ENCODE measurements at regions not wholly inside any gene's neighbourhood (a gene's known extent, or its start where the extent isn't known, plus 50 kb on each side); places are given as distances from the start of the nearest gene placed in this dataset.

DNA sequence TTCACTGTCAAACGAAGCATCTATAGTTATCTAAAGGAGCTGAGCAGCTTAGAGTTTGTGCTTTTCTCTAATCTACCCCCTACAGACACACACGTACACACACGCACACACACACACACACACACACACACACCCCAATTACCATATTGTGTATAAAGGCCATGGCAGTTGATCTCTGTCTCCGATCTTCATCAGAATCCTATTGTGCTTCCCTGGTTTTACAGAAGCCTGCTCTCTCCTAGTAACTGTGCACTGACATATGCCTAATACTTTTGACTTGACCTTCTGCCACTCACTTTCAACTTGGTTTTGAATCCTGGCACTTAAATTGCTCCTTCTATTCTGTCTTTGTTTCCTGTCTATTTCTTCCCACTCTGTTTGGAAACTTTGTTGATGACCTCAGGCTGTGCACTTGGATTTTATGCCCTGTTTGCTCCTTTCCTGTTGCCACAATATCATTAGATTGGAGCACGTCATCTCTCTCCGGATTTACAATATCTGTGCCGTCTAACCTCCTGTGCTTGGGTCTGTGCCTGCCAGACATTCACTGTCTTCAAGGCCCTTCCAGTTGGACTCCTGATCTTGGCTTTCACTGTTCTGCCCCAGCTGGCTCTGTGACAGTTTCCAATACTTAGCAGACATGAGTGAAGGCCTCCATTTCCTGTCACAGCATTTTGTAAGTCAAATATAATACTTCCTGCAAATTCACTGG is 928.1 kb downstream of the FAT4 start:
- ChIA-PET CTCF (no interaction called here), POLR2A (no interaction called here)
- Histone ChIP-seq H4K20me1 (replicated peaks; ENCODE audit: control insufficient read depth, extremely low read depth, insufficient read depth, low read length) (no peaks in the 10 kb centered on the region), H3K9me1 (replicated peaks; ENCODE audit: control insufficient read depth, extremely low read depth, insufficient read depth, low read length) (no peaks in the 10 kb centered on the region), H3K27me3 (ENCODE audit: control insufficient read depth in 2 of 2, insufficient read depth in 2 of 2, low read length in 2 of 2) (no peaks in the 10 kb centered on the region), H3K4me2 (ENCODE audit: insufficient read depth, low read length) (no peak overlapping the region), H2AFZ (ENCODE audit: low read depth, low read length) (peak overlapping the region; percentile 75), H3K9me3 (replicated peaks; ENCODE audit: control insufficient read depth, insufficient read depth, low read length) (no peaks in the 10 kb centered on the region), H3K4me3 (replicated peaks in 1 of 3; ENCODE audit: insufficient read depth in 1 of 3, low read depth in 1 of 3, low read length in 3 of 3) (no peak overlapping the region), H3K79me2 (ENCODE audit: control insufficient read depth, insufficient read depth, low read length) (no peaks in the 10 kb centered on the region), H3K36me3 (ENCODE audit: control insufficient read depth in 2 of 2, extremely low read depth in 1 of 2, insufficient read depth in 2 of 2, low read length in 2 of 2) (no peaks in the 10 kb centered on the region), H3K9ac (replicated peaks; ENCODE audit: extremely low read depth, insufficient read depth, low read length) (no peak overlapping the region), H3K4me1 (ENCODE audit: control insufficient read depth, extremely low read depth, insufficient read depth, low read length) (no peaks in the 10 kb centered on the region), H3K27ac (ENCODE audit: insufficient read depth, low read depth, low read length) (no peak overlapping the region)
- dilution Hi-C loops (cut with MboI; ENCODE audit: extremely low pct_ligation_motif_present, low sequenced_read_pairs): no loop called here
- no TSS peak for BruUV-seq (replicated peaks)
- TF ChIP-seq POLR2AphosphoS5 (IDR thresholded peaks at IDR 0.05; ENCODE audit: insufficient read depth, low read depth, low read length) (no peak), EZH2 (IDR thresholded peaks at IDR 0.05; ENCODE audit: borderline replicate concordance, low read depth, low read length, severe bottlenecking) (no peak), MYC (IDR thresholded peaks at IDR 0.05; ENCODE audit: low read depth, low read length) (no peak), JUN (IDR thresholded peaks at IDR 0.05; ENCODE audit: borderline replicate concordance, insufficient read depth, insufficient read length, low read depth) (no peak), GATA2 (IDR thresholded peaks at IDR 0.05; ENCODE audit: insufficient read depth, insufficient read length, low read depth, low read length) (no peak), POLR2A (IDR thresholded peaks at IDR 0.05; ENCODE audit: low read depth, low read length) (no peak), FOS (IDR thresholded peaks at IDR 0.05; ENCODE audit: borderline replicate concordance, insufficient read depth, low read length) (no peak), CTCF (IDR thresholded peaks at IDR 0.05; ENCODE audit: extremely low read depth in 1 of 2, insufficient read depth in 1 of 2, low read depth in 1 of 2, low read length in 2 of 2) (no peak)
- TF ChIP-seq, protein P1, sequence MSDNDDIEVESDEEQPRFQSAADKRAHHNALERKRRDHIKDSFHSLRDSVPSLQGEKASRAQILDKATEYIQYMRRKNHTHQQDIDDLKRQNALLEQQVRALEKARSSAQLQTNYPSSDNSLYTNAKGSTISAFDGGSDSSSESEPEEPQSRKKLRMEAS (IDR thresholded peaks at IDR 0.05; ENCODE audit: insufficient read depth, insufficient read length): no peak
- intact Hi-C loops (cut with micrococcal nuclease): no loop called here
- FAIRE-seq (no peak), DNase-seq (ENCODE audit: low read depth, low spot score) (peak; percentile 53)
